C4-2B (cell line): ENCODE measurements at regions not wholly inside any gene's neighbourhood (a gene's known extent, or its start where the extent isn't known, plus 50 kb on each side); places are given as distances from the start of the nearest gene placed in this dataset.

Experiments used
- H3K27ac ChIP-seq: fragments of 450-650 bp; 2 replicates; pipeline ENCODE4 v1.5.1; 2017
- ZFX ChIP-seq: fragments of 450-650 bp; IDR thresholded peaks from 2 replicates; pipeline ENCODE4 v1.6.1; 2017
- TF ChIP-seq, protein P1 (sequence below): fragments of 450-650 bp; conservative IDR thresholded peaks from 2 replicates; pipeline ENCODE4 v1.5.1; 2017; ENCODE audit warnings: mild to moderate bottlenecking

DNA sequence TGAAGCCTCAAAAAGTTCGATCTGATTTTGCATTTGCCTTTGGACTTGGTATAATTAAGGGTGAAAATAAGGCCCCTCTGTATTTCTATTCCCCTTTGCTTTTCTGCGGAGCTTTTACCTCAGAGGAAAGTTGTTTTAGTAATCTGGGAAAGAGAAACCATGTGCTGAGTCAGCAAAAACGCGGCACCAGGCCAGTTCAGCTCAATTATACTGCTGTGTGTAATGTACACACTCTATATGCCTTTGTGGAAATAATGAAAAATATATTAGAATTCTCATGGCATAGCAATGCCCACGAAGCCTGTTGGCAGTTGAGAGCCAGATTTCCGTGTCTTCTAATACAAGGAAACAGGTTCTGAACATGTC lies 161.9 kb upstream of the SIX2 start:
- no peak overlapping the region for H3K27ac ChIP-seq
- TF ChIP-seq, protein P1, sequence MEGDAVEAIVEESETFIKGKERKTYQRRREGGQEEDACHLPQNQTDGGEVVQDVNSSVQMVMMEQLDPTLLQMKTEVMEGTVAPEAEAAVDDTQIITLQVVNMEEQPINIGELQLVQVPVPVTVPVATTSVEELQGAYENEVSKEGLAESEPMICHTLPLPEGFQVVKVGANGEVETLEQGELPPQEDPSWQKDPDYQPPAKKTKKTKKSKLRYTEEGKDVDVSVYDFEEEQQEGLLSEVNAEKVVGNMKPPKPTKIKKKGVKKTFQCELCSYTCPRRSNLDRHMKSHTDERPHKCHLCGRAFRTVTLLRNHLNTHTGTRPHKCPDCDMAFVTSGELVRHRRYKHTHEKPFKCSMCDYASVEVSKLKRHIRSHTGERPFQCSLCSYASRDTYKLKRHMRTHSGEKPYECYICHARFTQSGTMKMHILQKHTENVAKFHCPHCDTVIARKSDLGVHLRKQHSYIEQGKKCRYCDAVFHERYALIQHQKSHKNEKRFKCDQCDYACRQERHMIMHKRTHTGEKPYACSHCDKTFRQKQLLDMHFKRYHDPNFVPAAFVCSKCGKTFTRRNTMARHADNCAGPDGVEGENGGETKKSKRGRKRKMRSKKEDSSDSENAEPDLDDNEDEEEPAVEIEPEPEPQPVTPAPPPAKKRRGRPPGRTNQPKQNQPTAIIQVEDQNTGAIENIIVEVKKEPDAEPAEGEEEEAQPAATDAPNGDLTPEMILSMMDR: no peak
- no peak for TF ChIP-seq ZFX

DNA sequence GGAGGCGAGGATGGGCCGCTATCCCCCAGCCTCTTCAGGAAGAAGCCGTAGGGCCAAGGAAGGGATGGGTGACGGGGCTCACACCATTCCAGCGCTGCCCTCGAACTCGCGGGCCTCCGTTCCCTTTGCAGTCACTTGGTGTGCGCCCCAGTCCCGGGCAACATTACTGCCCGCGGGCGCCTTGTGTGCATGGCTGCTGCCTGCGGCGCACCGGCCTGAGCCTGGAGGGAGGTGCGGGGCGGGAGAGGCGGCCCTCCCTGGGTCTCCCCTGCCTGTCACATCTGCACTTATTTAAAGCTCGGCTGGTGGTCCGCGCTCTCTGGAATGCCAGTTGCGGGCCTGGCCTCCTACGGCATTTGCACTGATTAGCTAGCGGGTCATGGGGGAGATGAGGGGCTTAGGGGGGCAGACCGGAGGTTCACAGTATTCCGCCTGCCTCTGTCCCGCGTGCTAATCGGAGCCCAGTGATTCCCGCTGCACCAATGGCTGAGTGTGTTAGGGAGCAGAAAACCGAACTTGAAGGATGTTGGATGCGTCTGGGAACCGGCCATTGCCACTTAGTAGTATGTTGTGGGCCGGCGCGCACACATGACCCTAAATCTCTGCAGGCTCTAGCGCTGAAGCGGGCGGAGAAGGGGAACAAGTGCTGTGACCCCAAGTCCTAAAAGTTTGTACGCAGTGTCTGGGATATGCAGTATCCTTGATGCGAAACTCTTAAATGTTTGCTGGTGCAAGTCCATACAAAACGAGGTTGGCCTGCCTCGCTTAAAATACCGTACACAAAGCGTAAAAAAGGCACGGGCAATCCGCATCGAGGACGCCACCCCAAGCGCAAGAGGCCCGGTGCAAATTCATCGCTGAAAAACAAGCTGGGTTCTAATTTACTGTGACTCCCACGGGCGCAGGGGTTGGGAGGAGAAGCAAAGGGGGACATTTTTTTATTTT lies 161.2 kb upstream of the SIX2 start:
- TF ChIP-seq, protein P1: no peak
- TF ChIP-seq ZFX: no peak
- no peak overlapping the region for H3K27ac ChIP-seq

DNA sequence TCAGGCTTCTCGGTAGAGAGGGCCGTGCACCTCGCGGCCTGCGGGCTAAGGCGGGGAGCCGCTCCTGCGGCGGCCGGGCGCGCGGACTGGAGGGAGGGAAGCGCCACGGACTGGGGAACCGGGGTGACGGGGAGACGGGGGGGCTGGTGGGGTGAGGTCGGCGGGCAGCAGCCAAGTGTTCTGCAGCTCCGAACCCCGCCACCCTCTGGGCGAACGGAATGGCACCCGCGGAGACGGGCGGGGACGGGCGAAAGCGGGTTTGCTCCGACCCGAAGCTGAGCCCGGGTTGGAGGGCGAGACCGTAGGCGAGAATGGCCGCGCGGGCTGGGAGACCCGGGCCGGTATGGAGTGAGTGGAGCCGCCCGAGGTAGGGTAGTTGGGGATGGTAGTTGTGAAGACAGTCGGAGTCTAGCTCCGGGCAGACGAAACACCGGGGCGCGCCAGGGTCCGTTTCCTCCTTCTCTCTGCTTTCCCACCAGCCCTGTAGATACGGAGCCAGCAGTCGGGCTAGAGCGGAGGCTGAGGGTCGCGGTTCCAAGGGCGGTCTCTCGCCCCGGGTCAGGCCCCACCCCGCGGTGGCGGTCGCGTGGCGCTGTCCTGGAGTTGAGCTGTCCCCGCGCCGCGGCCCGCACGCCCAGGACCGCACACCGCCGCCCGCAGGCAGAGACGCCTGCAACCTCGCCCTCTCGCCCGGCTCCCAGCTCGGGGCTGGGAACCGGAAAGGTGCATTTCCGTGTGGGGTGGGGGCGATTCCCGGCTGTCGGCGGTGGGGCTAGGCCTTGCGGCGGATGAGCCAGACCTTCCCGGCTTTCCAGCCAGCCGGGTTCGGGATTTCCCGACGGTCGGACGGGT lies 160.3 kb upstream of the SIX2 start:
- H3K27ac ChIP-seq: no peak overlapping the region
- TF ChIP-seq, protein P1: no peak
- no peak for TF ChIP-seq ZFX

DNA sequence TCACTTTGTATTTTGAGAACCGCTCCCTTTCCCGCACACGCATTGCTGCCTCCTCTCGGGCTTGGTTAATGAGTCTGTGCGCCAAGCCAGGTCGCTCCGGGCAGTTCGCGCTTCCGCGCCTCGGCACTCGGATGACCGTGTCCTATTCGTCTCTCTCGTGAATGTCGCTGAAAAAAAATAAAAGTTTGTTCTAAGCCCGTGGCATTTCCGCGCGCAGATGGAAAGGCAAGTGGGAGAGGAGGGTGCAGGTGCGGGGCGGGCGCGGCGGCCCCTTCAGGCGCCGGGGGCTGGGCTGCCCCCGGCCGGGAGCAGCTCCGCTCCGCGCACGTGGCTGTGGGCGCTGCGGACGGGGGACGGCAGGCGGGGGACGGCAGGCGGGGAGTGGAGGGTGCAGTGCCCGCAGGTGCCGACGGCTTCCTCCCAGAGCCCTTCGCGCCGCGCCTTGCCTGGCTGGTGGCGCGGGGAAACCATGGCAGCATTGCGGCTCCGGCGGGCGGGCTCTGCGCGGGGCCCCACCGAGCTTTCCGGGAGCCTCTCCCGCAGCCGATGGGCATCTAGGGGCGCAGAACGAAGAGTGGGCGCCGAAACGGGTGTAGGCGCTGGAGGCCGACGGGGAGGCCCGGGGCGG lies 159.6 kb upstream of the SIX2 start:
- TF ChIP-seq, protein P1: no peak
- TF ChIP-seq ZFX: no peak
- no peak overlapping the region for H3K27ac ChIP-seq

DNA sequence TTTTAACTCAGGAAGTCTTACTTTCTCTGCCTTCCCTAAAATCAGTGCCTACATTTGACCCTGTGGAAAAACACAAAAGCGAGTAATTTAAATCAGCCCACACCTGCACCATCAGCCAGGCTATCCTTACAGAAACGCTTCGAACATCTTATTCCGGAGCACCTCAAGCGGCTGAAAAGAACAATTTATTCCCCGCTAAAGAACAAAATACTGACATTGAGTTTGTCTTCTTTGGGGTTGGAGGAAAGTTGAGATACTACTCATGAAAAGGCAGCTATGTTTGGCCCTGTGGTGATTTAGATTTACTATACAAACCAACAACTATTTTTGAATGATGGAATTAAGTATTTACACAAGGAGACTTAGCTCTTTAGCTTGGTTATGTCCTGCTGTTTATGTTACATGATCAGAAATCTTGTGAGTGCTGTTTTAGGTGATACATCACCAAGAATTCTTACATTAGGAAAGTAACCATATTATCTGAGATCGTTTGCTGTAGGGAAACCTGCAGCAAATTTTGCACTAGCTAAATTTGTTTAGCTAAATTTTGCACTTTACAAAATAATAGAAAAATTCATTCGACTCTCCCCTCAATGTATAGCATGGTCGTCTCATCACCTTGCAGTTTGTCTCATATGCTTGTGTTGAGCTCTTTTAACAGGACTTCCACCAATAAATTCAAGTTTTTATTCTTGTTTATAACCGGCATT lies 158.8 kb upstream of the SIX2 start:
- TF ChIP-seq, protein P1: no peak
- TF ChIP-seq ZFX: no peak
- no peak overlapping the region for H3K27ac ChIP-seq

DNA sequence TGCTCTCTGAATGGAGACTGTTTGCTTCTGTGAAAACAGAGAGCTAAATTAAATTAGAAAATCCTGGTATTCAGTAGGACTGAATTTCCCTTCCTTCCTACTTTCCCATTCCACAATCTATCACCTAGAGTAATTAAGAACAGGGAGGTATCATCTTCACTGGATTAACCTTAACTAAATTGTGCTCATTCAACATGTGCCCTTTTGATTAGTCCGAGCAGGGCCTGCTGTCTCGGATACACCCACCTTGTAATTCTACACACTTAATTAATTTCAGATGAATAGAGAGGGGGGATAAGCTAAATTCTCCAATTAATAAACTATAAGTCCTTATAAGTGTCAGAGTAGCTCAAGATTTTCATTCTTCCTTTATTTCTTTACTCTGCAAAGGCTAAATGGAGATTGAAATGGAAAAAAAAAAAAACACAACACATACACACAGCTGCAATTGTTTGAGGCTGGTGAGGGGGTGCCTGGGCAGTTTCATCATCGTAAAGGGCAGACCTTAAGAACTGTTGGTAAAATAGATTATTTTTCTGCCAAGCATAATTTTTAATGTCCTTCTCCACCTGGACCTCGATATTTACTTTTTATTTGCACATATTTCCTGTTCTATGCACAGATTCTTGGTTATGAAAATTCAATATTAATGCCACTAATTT lies 157.1 kb upstream of the SIX2 start:
- TF ChIP-seq, protein P1: no peak
- TF ChIP-seq ZFX: no peak
- no peak overlapping the region for H3K27ac ChIP-seq
